Anterior cingulate cortex (tissue), 58 donors: ENCODE measurements at regions not wholly inside any gene's neighbourhood (a gene's known extent, or its start where the extent isn't known, plus 50 kb on each side); places are given as distances from the start of the nearest gene placed in this dataset.

Source experiments
- DNase-seq, 58 donors: peaks; one replicate each; lab custom pipeline; 2025; lab: John Stamatoyannopoulos, UW

- DNase-seq: peak in 55 of 58 donors; percentile 30 to 88 (median 66)
Measured at GRCh38 chr12:4857472-4858291, 52.0 kb upstream of the KCNA1 start.

DNA sequence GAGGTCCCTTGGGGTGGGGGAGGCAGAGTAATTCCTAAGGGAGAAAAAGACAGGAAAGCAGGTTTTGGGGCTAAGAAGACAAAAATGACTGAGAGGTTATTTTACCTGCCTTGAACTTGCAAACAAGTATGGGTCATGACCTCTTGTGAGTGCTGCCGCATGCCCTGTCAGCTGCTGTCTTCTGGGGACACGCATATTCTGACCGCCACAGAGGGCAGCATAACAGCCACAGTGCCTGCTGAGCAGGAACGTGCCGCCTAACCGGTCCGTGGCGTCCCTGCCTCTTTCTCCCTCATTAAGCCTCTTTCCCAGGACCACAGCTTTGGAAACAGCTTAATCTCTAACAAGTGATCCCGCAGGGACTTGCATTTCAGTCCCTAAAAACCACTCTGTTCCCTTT, 51.3 kb upstream of the KCNA1 start:
- DNase-seq: peak in 12 of 58 donors; percentile 14 to 38 (median 24)

- DNase-seq: no peak
Measured at GRCh38 chr12:4859478-4860210, 50.1 kb upstream of the KCNA1 start.
